NCI-H128 (cell line): ENCODE measurements at regions not wholly inside any gene's neighbourhood (a gene's known extent, or its start where the extent isn't known, plus 50 kb on each side); places are given as distances from the start of the nearest gene placed in this dataset.
"Not testable (repeated sequence)": the region's sequence is repeated elsewhere in the genome, so short reads cannot be mapped to it uniquely, and the experiment has no call there.

ENCODE experiments used
- DNase-seq: peaks from one replicate; lab custom pipeline; 2025; ENCODE audit not compliant: unreplicated experiment; lab: John Stamatoyannopoulos, UW

- DNase-seq, result no peak
These were observed 294.0 kb upstream of the VWC2 start for GRCh38 chr7:49479441-49479840.

GRCh38 chr7:49479936-49480544, 293.4 kb upstream of the VWC2 start:
- DNase-seq, result no peak

- DNase-seq, result no peak
These were observed 292.4 kb upstream of the VWC2 start for GRCh38 chr7:49481075-49481474.

- DNase-seq, result no peak
These were observed 290.3 kb upstream of the VWC2 start for GRCh38 chr7:49483142-49483541.

GRCh38 chr7:49486974-49487829, 286.2 kb upstream of the VWC2 start:
- no peak for DNase-seq

GRCh38 chr7:49487830-49488140, 285.7 kb upstream of the VWC2 start:
- DNase-seq, result no peak

GRCh38 chr7:49488573-49488972, 284.9 kb upstream of the VWC2 start:
- DNase-seq, result no peak

GRCh38 chr7:49497471-49497870, 276.0 kb upstream of the VWC2 start:
- DNase-seq, result no peak

- no peak for DNase-seq
These were observed 272.7 kb upstream of the VWC2 start for GRCh38 chr7:49500741-49501140.

GRCh38 chr7:49507206-49507605, 266.2 kb upstream of the VWC2 start:
- not testable (repeated sequence) for DNase-seq

GRCh38 chr7:49513911-49514310, 259.5 kb upstream of the VWC2 start:
- peak; percentile 72 for DNase-seq

GRCh38 chr7:49520951-49521350, 252.5 kb upstream of the VWC2 start:
- DNase-seq, result no peak

- DNase-seq, result no peak
These were observed 251.3 kb upstream of the VWC2 start for GRCh38 chr7:49522111-49522510.

GRCh38 chr7:49523870-49524269, 249.6 kb upstream of the VWC2 start:
- DNase-seq, result no peak

- no peak for DNase-seq
These were observed 246.3 kb upstream of the VWC2 start for GRCh38 chr7:49527182-49527581.

- no peak for DNase-seq
These were observed 243.0 kb upstream of the VWC2 start for GRCh38 chr7:49530481-49530880.

GRCh38 chr7:49563693-49564378, 209.6 kb upstream of the VWC2 start:
- DNase-seq, result no peak

- DNase-seq, result no peak
These were observed 209.1 kb upstream of the VWC2 start for GRCh38 chr7:49564379-49564714.

- DNase-seq, result no peak
These were observed 195.9 kb upstream of the VWC2 start for GRCh38 chr7:49577576-49577975.

GRCh38 chr7:49579408-49579807, 194.0 kb upstream of the VWC2 start:
- DNase-seq, result no peak

GRCh38 chr7:49580000-49580399, 193.4 kb upstream of the VWC2 start:
- no peak for DNase-seq

GRCh38 chr7:49580761-49581160, 192.7 kb upstream of the VWC2 start:
- DNase-seq, result no peak
